ENCODE measurements at regions not wholly inside any gene's neighbourhood (a gene's known extent, or its start where the extent isn't known, plus 50 kb on each side); places are given as distances from the start of the nearest gene placed in this dataset.

GRCh38 chr2:14284244-14284643 lies 348.3 kb upstream of the LRATD1 start:
- H3K4me3 ChIP-seq (ENCODE audit: low read depth, low read length) = no peak overlapping the region
- TF ChIP-seq, protein P1, sequence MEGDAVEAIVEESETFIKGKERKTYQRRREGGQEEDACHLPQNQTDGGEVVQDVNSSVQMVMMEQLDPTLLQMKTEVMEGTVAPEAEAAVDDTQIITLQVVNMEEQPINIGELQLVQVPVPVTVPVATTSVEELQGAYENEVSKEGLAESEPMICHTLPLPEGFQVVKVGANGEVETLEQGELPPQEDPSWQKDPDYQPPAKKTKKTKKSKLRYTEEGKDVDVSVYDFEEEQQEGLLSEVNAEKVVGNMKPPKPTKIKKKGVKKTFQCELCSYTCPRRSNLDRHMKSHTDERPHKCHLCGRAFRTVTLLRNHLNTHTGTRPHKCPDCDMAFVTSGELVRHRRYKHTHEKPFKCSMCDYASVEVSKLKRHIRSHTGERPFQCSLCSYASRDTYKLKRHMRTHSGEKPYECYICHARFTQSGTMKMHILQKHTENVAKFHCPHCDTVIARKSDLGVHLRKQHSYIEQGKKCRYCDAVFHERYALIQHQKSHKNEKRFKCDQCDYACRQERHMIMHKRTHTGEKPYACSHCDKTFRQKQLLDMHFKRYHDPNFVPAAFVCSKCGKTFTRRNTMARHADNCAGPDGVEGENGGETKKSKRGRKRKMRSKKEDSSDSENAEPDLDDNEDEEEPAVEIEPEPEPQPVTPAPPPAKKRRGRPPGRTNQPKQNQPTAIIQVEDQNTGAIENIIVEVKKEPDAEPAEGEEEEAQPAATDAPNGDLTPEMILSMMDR (IDR thresholded peaks at IDR 0.05; ENCODE audit: low read depth, low read length) = no peak

DNA sequence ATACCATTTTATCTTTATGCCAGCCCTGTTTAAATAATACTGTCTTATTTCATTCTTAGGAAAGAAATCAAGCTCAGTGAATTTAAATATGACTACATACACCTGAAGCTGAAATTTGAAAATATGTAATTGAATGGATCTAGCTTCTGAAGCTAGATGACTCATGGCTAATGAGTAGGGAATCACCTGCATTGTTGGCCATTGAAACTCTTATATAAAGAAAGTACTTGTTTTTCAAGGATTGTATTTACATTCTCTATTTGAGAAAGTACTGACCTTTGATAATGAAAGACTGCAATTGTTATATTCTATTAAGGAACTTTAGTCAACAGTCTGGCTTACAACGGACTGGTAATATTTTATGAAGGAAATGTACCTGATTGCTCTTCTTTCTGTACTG lies 346.7 kb upstream of the LRATD1 start:
- TF ChIP-seq, protein P1 (IDR thresholded peaks at IDR 0.05; ENCODE audit: low read depth, low read length) = no peak
- no peak overlapping the region for H3K4me3 ChIP-seq (ENCODE audit: low read depth, low read length)

DNA sequence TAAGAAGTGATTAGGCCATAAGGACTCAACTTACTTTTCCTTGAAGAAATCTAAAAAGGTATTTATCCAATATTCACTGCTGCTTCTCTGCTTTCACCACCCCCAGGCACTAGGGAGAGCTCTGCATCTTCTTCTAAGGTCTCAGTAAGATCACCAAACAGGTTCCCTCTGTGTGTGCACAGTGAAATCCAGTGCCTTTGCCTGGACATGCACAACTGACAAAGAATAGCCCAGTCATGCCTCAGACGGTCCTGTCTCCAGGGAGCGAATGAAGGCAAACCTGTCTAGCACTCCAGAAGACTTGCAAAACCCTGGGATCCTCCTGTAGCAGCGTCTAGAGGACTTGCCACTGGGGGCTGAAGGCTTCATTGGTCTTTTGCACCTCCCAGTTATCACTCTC lies 344.5 kb upstream of the LRATD1 start:
- TF ChIP-seq, protein P1 (IDR thresholded peaks at IDR 0.05; ENCODE audit: low read depth, low read length) = no peak
- H3K4me3 ChIP-seq (ENCODE audit: low read depth, low read length) = no peak overlapping the region

DNA sequence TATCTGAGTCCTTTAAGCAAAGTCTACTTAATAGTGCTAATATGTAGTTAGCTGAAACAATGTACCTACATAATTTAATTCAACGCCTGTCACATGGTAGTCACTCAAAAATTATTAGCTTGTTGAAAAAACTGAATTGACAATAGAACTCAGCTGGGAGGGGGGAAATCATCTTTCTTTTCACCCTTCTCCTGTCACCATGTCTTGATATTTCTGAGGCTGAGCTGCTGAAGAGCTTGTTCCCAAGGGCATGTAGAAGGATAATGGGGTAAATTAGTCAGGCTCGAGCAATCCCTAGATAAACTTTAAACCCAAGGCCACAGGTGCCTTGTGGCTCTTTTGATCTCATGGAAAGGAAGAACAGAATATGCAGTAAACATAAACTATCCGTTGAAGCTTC lies 339.6 kb upstream of the LRATD1 start:
- no peak overlapping the region for H3K4me3 ChIP-seq (ENCODE audit: low read depth, low read length)
- TF ChIP-seq, protein P1 (IDR thresholded peaks at IDR 0.05; ENCODE audit: low read depth, low read length) = no peak

DNA sequence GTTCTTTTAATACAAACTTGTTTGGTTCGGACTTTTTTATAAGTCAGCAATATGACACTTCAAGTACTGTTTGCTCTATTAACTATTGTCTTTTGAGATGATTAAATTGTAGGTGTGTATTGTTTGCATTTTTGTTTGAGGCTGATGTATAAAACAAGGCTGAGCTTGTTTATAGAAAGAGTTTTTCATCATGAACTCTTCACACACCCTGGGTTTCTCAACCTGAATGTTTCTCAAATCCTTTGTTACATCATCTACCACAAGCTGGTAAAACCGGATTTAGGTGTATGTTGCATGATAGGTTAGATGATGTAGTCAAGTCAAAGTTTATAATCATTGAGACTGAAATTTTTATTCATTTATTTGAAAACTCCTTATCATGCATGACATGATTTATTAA lies 335.2 kb upstream of the LRATD1 start:
- TF ChIP-seq, protein P1 (IDR thresholded peaks at IDR 0.05; ENCODE audit: low read depth, low read length) = no peak
- no peak overlapping the region for H3K4me3 ChIP-seq (ENCODE audit: low read depth, low read length)

GRCh38 chr2:14297906-14298305 lies 334.6 kb upstream of the LRATD1 start:
- TF ChIP-seq, protein P1 (IDR thresholded peaks at IDR 0.05; ENCODE audit: low read depth, low read length) = no peak
- H3K4me3 ChIP-seq (ENCODE audit: low read depth, low read length) = no peak overlapping the region

DNA sequence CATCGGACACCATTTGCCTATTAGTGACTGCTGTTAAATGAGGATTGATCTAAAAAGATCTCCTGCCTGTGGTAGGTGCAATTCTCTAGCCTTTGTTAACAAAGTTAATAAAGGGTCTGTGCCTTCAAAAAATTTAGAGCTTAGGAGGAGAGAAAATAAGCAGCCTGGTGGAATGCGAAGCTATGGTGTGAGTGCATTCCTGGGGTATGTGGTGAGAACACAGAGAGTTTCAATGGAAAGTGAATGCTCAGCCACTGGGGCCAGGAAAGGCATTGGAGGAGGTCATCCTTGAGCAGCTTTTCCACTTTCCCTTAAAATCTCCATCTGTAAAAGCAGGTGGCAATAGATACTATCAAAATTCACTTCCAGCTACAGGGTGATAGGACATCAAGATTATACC lies 331.2 kb upstream of the LRATD1 start:
- TF ChIP-seq, protein P1 (IDR thresholded peaks at IDR 0.05; ENCODE audit: low read depth, low read length) = no peak
- H3K4me3 ChIP-seq (ENCODE audit: low read depth, low read length) = no peak overlapping the region
